K562 (cell line): ENCODE measurements at regions not wholly inside any gene's neighbourhood (a gene's known extent, or its start where the extent isn't known, plus 50 kb on each side); places are given as distances from the start of the nearest gene placed in this dataset.

Experiments used
- ATAC-seq: fragments of 200-7000 bp; cut with Tn5 transposase; 3 replicates; pipeline ENCODE4 v1.9.1; 2020; ENCODE audit warnings: moderate library complexity
- BruUV-seq: library from RNA; stranded (reverse); fragments of 400-500 nt; replicated peaks from 2 replicates; lab custom pipeline; 2021; lab: Mats Ljungman, UMichigan
- CTCF ChIA-PET: fragments of 300-600 bp; formaldehyde crosslinking; extraction: SDS; loops from one replicate; lab custom pipeline; 2021; ENCODE audit warnings: low intra/inter-chr PET ratio; lab: Yijun Ruan, JAX
- POLR2A ChIA-PET: fragments of 300-600, 350-650 bp; sonication (Branson Sonifier 250); formaldehyde crosslinking; extraction: SDS; loops from one replicate; lab custom pipeline; 2021; ENCODE audit warnings: antibody characterized with exemption, inconsistent platforms; lab: Yijun Ruan, JAX
- DNase-seq, 4 experiments: peaks; one replicate each; pipeline versions ENCODE4 v3.0.0 to v3.0.0-alpha.2; 2011 to 2018; ENCODE audit warnings: low spot score in 3 of 4, mixed read lengths in 3 of 4; ENCODE audit errors: extremely low read depth in 1 of 4
- FAIRE-seq: peaks from 2 replicates; lab custom pipeline; 2011; peaks lifted over from hg19 to GRCh38; lab: Jason Lieb, UNC
- H2AFZ ChIP-seq: 2 replicates; pipeline ENCODE4 v1.6.0; 2011; ENCODE audit warnings: low read depth, low read length, control low read depth, inconsistent platforms
- H3K27ac ChIP-seq: fragments of 200-600 bp; 3 replicates; pipeline ENCODE4 v1.8.0; 2011; ENCODE audit warnings: low read depth, mild to moderate bottlenecking, control low read depth, inconsistent platforms, low read length, moderate library complexity, mixed read lengths; ENCODE audit errors: extremely low read depth
- H3K27me3 ChIP-seq, 2 experiments: fragments of 300-600 bp in 1 of 2; 2 replicates in 1 of 2; 3 replicates in 1 of 2; pipeline versions ENCODE4 v1.6.0 to v1.8.0; 2011; ENCODE audit warnings: inconsistent platforms in 2 of 2, low read length in 2 of 2, mild to moderate bottlenecking in 1 of 2, mixed read lengths in 1 of 2, moderate library complexity in 1 of 2; ENCODE audit not compliant: control insufficient read depth in 2 of 2, insufficient read depth in 2 of 2
- H3K36me3 ChIP-seq: fragments of 300-600 bp; 3 replicates; pipeline ENCODE4 v1.8.0; 2011; ENCODE audit warnings: mild to moderate bottlenecking, low read length, inconsistent platforms; ENCODE audit not compliant: control insufficient read depth, insufficient read depth
- H3K4me1 ChIP-seq, 2 experiments: fragments of 200-600 bp in 1 of 2; replicated peaks in 1 of 2; 2 replicates in 1 of 2; 3 replicates in 1 of 2; pipeline versions ENCODE4 v1.5.1 to v1.8.0; 2011; ENCODE audit warnings: inconsistent platforms in 2 of 2, low read length in 2 of 2, mild to moderate bottlenecking in 1 of 2, mixed read lengths in 1 of 2, moderate library complexity in 1 of 2; ENCODE audit not compliant: control insufficient read depth in 2 of 2, insufficient read depth in 2 of 2
- H3K4me2 ChIP-seq: 2 replicates; pipeline ENCODE4 v1.6.1; 2011; ENCODE audit warnings: low read length, control low read depth, inconsistent platforms, mixed read lengths; ENCODE audit not compliant: insufficient read depth
- H3K4me3 ChIP-seq: fragments of 200-600 bp; sonication (generic), shearing (Covaris generic); 2 replicates; pipeline ENCODE4 v1.5.1; 2016; ENCODE audit warnings: control low read depth, inconsistent platforms
- H3K79me2 ChIP-seq: fragments of 200-600 bp; 3 replicates; pipeline ENCODE4 v1.8.0; 2011; ENCODE audit warnings: low read length, inconsistent platforms; ENCODE audit not compliant: control insufficient read depth, insufficient read depth
- H3K9ac ChIP-seq, 2 experiments: 2 replicates each; pipeline versions ENCODE4 v1.6.0 to v1.6.1; 2011; ENCODE audit warnings: low read depth in 2 of 2, low read length in 2 of 2, control low read depth in 1 of 2, inconsistent platforms in 1 of 2, mild to moderate bottlenecking in 1 of 2, mixed read lengths in 1 of 2; ENCODE audit not compliant: insufficient read depth in 1 of 2
- H3K9me1 ChIP-seq: one replicate; pipeline ENCODE4 v1.6.0; 2011; ENCODE audit warnings: inconsistent platforms, mild to moderate bottlenecking, low read length, moderate library complexity; ENCODE audit not compliant: control insufficient read depth, insufficient read depth
- H3K9me3 ChIP-seq: replicated peaks from 2 replicates; pipeline ENCODE4 v1.5.1; 2011; ENCODE audit warnings: low read depth, low read length, inconsistent platforms; ENCODE audit not compliant: control insufficient read depth, insufficient read depth
- H4K20me1 ChIP-seq: replicated peaks from 2 replicates; pipeline ENCODE4 v1.6.1; 2011; ENCODE audit warnings: low read length, inconsistent platforms, mixed read lengths; ENCODE audit not compliant: control insufficient read depth, insufficient read depth
- CREB1 ChIP-seq, 2 experiments: sonication (generic) in 1 of 2; formaldehyde crosslinking in 1 of 2; IDR thresholded peaks; 2 replicates each; pipeline versions ENCODE4 v1.6.1 to v1.8.0; 2012 to 2022; ENCODE audit warnings: inconsistent platforms in 1 of 2, mild to moderate bottlenecking in 1 of 2, missing genetic modification reagents in 1 of 2, moderate library complexity in 1 of 2
- DEAF1 ChIP-seq: fragments of 450-650 bp; formaldehyde crosslinking; IDR thresholded peaks from 2 replicates; pipeline ENCODE4 v1.4.0; 2020; ENCODE audit warnings: mild to moderate bottlenecking, moderate library complexity
- ILF3 ChIP-seq: fragments of 450-650 bp; IDR thresholded peaks from 2 replicates; pipeline ENCODE4 v1.6.1; 2018; ENCODE audit warnings: antibody characterized with exemption, mild to moderate bottlenecking, moderate library complexity, borderline replicate concordance
- KDM4B ChIP-seq, 2 experiments: fragments of 450-650 bp in 1 of 2; sonication (generic) in 1 of 2; IDR thresholded peaks; 2 replicates each; pipeline ENCODE4 v1.6.1; 2016 to 2017; ENCODE audit warnings: borderline replicate concordance in 2 of 2, antibody characterized with exemption in 1 of 2, low read depth in 1 of 2, mild to moderate bottlenecking in 1 of 2
- POLR2AphosphoS2 ChIP-seq: IDR thresholded peaks from 2 replicates; pipeline ENCODE4 v1.6.1; 2012; ENCODE audit warnings: low read length, improper control_type of control experiment
- PTBP1 ChIP-seq: fragments of 200-400 bp; formaldehyde crosslinking; IDR thresholded peaks from 2 replicates; pipeline ENCODE4 v1.6.1; 2017; ENCODE audit warnings: low read depth, low read length
- U2AF1 ChIP-seq: fragments of 200-400 bp; formaldehyde crosslinking; optimal IDR thresholded peaks from 2 replicates; pipeline ENCODE3; 2017; ENCODE audit warnings: mild to moderate bottlenecking, low read depth, low read length, moderate library complexity
- ZC3H8 ChIP-seq: fragments of 450-650 bp; IDR thresholded peaks from 2 replicates; pipeline ENCODE4 v1.6.1; 2017
- ZNF512 ChIP-seq: IDR thresholded peaks from 2 replicates; pipeline ENCODE4 v1.6.1; 2016; ENCODE audit warnings: missing genetic modification characterization, missing compliant biosample characterization
- ZNF583 ChIP-seq: fragments of 250-450 bp; sonication (Bioruptor Pico); IDR thresholded peaks from 2 replicates; pipeline ENCODE4 v1.4.0; 2020
- ZNF584 ChIP-seq: fragments of 200-800 bp; sonication (Bioruptor generic); IDR thresholded peaks from 2 replicates; pipeline ENCODE4 v1.6.1; 2016; ENCODE audit warnings: low read depth, mild to moderate bottlenecking, missing genetic modification characterization, missing compliant biosample characterization
- ZZZ3 ChIP-seq: fragments of 450-650 bp; IDR thresholded peaks from 2 replicates; pipeline ENCODE4 v1.6.1; 2016; ENCODE audit warnings: antibody characterized with exemption, mild to moderate bottlenecking, moderate library complexity
- WGBS: fragments of 100-300 bp; shearing (Covaris generic); methylation state at CpG from one replicate; pipeline ENCODE4 v1.1.6; 2016; ENCODE audit warnings: low coverage, mixed read lengths; ENCODE audit not compliant: insufficient coverage; ENCODE audit errors: missing lambda C conversion rate; 5-methylcytosine and 5-hydroxymethylcytosine counted together
- in situ Hi-C: fragments of 300-500 bp; cut with MboI; formaldehyde crosslinking; loops from 4 replicates; pipeline ENCODE4 v1.15.0; 2018; ENCODE audit warnings: inconsistent platforms, mixed read lengths
- intact Hi-C: fragments of 100-400 bp; cut with micrococcal nuclease; formaldehyde crosslinking; loops from 2 replicates; pipeline ENCODE4 v1.14.2; 2022

GRCh38 chr16:49112754-49113153, 168.9 kb downstream of the CBLN1 start:
- Histone ChIP-seq H3K27ac (no peak overlapping the region), H3K79me2 (no peaks in the 10 kb centered on the region), H3K27me3 (no peaks in the 10 kb centered on the region; a peak in 1 of 5 replicates), H3K9me1 (no peaks in the 10 kb centered on the region), H2AFZ (no peak overlapping the region), H3K4me1 (no peaks in the 10 kb centered on the region), H4K20me1 (no peaks in the 10 kb centered on the region; the same call in 1 of the 2 replicates), H3K9ac (no peak overlapping the region)
- BruUV-seq: no TSS peak
- intact Hi-C loops (no loop called here), in situ Hi-C loops (no loop called here)
- ATAC-seq: no peak
- ChIA-PET CTCF (no interaction called here), POLR2A (no interaction called here)
- no peak for DNase-seq
- no peak for TF ChIP-seq POLR2AphosphoS2
- no peak for TF ChIP-seq ZNF512 (tag)
- TF ChIP-seq DEAF1 (CRISPR knock-in tag): no peak
- TF ChIP-seq KDM4B (IDR thresholded peaks at IDR 0.05; ENCODE audit: borderline replicate concordance in 2 of 2, low read depth in 1 of 2): no peak
- no peak for TF ChIP-seq U2AF1
- TF ChIP-seq ZC3H8: no peak
- TF ChIP-seq ZZZ3: no peak
- no peak for TF ChIP-seq ZNF584 (CRISPR knock-in tag)
- TF ChIP-seq PTBP1: no peak
- no peak for TF ChIP-seq ZNF583 (CRISPR knock-in tag)
- no peak for TF ChIP-seq CREB1 (IDR thresholded peaks at IDR 0.05)
- TF ChIP-seq CREB1 (CRISPR knock-in tag; IDR thresholded peaks at IDR 0.05): no peak
- no peak for TF ChIP-seq ILF3
- TF ChIP-seq, all 486 proteins: peak for 0
- FAIRE-seq: no peak
- Histone ChIP-seq H3K4me3 (no peak overlapping the region), H3K4me2 (no peak overlapping the region), H3K36me3 (no peaks in the 10 kb centered on the region), H3K9me3 (no peaks in the 10 kb centered on the region)
- WGBS: 0% methylated on average over 5 of the region's 5 CpGs
